GM18505 (cell line): ENCODE measurements at regions not wholly inside any gene's neighbourhood (a gene's known extent, or its start where the extent isn't known, plus 50 kb on each side); places are given as distances from the start of the nearest gene placed in this dataset.

Experiments
- ATAC-seq: cut with Tn5 transposase; IDR thresholded peaks from one replicate; pipeline ENCODE4 v1.9.1; 2021; ENCODE audit not compliant: unreplicated experiment
- POLR2A ChIP-seq: IDR thresholded peaks from 4 replicates; pipeline ENCODE4 v1.6.1; 2011; ENCODE audit warnings: borderline replicate concordance; ENCODE audit not compliant: insufficient read depth, insufficient read length; ENCODE audit errors: extremely low read depth

- no peak for ATAC-seq
- TF ChIP-seq POLR2A, result no peak
Observed at GRCh38 chr2:64227603-64228125, 83.4 kb upstream of the PELI1 start.

- TF ChIP-seq POLR2A, result peak; percentile 68
- peak; percentile 91 for ATAC-seq
Observed at GRCh38 chr2:64228126-64228678, 84.0 kb upstream of the PELI1 start.

- no peak for TF ChIP-seq POLR2A
- ATAC-seq, result no peak
Observed at GRCh38 chr2:64228918-64229317, 84.7 kb upstream of the PELI1 start.

- no peak for ATAC-seq
- TF ChIP-seq POLR2A, result no peak
Observed at GRCh38 chr2:64230540-64230939, 86.3 kb upstream of the PELI1 start.

- ATAC-seq, result no peak
- no peak for TF ChIP-seq POLR2A
Observed at GRCh38 chr2:64232266-64232665, 88.0 kb upstream of the PELI1 start.

GRCh38 chr2:64233376-64233922, 89.2 kb upstream of the PELI1 start:
- TF ChIP-seq POLR2A, result no peak
- ATAC-seq, result no peak

GRCh38 chr2:64234150-64234549, 89.9 kb upstream of the PELI1 start:
- TF ChIP-seq POLR2A, result no peak
- no peak for ATAC-seq

- TF ChIP-seq POLR2A, result no peak
- ATAC-seq, result no peak
Observed at GRCh38 chr2:64234785-64235184, 90.6 kb upstream of the PELI1 start.

GRCh38 chr2:64237266-64237665, 93.0 kb upstream of the PELI1 start:
- no peak for ATAC-seq
- no peak for TF ChIP-seq POLR2A

- ATAC-seq, result no peak
- no peak for TF ChIP-seq POLR2A
Observed at GRCh38 chr2:64238799-64239198, 94.6 kb upstream of the PELI1 start.

GRCh38 chr2:64243081-64244036, 99.1 kb upstream of the PELI1 start:
- ATAC-seq, result no peak
- TF ChIP-seq POLR2A, result no peak

- no peak for ATAC-seq
- no peak for TF ChIP-seq POLR2A
Observed at GRCh38 chr2:64244037-64244416, 99.8 kb upstream of the PELI1 start.

GRCh38 chr2:64245631-64246030, 101.4 kb upstream of the PELI1 start:
- TF ChIP-seq POLR2A, result no peak
- ATAC-seq, result no peak

- TF ChIP-seq POLR2A, result no peak
- ATAC-seq, result no peak
Observed at GRCh38 chr2:64246962-64247361, 102.7 kb upstream of the PELI1 start.
